Gastroesophageal sphincter (tissue), 4 donors: ENCODE measurements at regions not wholly inside any gene's neighbourhood (a gene's known extent, or its start where the extent isn't known, plus 50 kb on each side); places are given as distances from the start of the nearest gene placed in this dataset.

Source experiments
- ATAC-seq: fragments of 150-250 bp; one replicate; pipeline ENCODE4 v1.9.1; 2016; ENCODE audit warnings: mild to moderate bottlenecking, moderate library complexity
- H3K27ac ChIP-seq, 4 donors: fragments of 200-600 bp; sonication (generic) in 3 of 4; 1 replicate in 3 of 4; 2 replicates in 1 of 4; pipeline ENCODE4 v1.5.1; 2016 to 2019
- H3K27me3 ChIP-seq: fragments of 200-600 bp; sonication (generic); one replicate; pipeline ENCODE4 v1.5.1; 2019
- H3K36me3 ChIP-seq, 2 donors: fragments of 200-600 bp; sonication (generic); one replicate each; pipeline ENCODE4 v1.5.1; 2019; ENCODE audit warnings: control low read depth in 1 of 2
- H3K4me1 ChIP-seq, 3 donors: fragments of 200-600 bp; sonication (generic); 1 replicate in 2 of 3; 2 replicates in 1 of 3; pipeline ENCODE4 v1.5.1; 2016 to 2019; ENCODE audit warnings: control low read depth in 2 of 3
- H3K4me3 ChIP-seq, 2 donors: fragments of 200-600 bp; sonication (generic); one replicate each; pipeline ENCODE4 v1.5.1; 2019; ENCODE audit warnings: mild to moderate bottlenecking in 1 of 2, moderate library complexity in 1 of 2
- H3K9me3 ChIP-seq, 3 donors: fragments of 200-600 bp; sonication (generic); one replicate each; pipeline ENCODE4 v1.5.1; 2017 to 2019; ENCODE audit warnings: control low read depth in 2 of 3
- CTCF ChIP-seq, 4 experiments: fragments of 200-600 bp in 2 of 4; fragments of 450-650 bp in 2 of 4; sonication (generic) in 1 of 4; IDR thresholded peaks; one replicate each; pipeline ENCODE4 v1.5.1; 2017 to 2019; ENCODE audit warnings: antibody characterized with exemption in 4 of 4, mild to moderate bottlenecking in 2 of 4, moderate library complexity in 2 of 4
- EP300 ChIP-seq: sonication (generic); formaldehyde crosslinking; IDR thresholded peaks from one replicate; pipeline ENCODE4 v1.6.1; 2017; ENCODE audit warnings: antibody characterized with exemption, mild to moderate bottlenecking
- POLR2A ChIP-seq, 2 donors: fragments of 450-650 bp; IDR thresholded peaks; one replicate each; pipeline ENCODE4 v1.6.1; 2017; ENCODE audit warnings: antibody characterized with exemption in 2 of 2, mild to moderate bottlenecking in 2 of 2, moderate library complexity in 1 of 2
- POLR2AphosphoS5 ChIP-seq: sonication (generic); formaldehyde crosslinking; IDR thresholded peaks from one replicate; pipeline ENCODE4 v1.6.1; 2017; ENCODE audit warnings: antibody characterized with exemption
- WGBS, 2 donors: methylation state at CpG; one replicate each; pipeline ENCODE4 v1.1.5; 2018; ENCODE audit warnings: low coverage in 1 of 2; 5-methylcytosine and 5-hydroxymethylcytosine counted together

- TF ChIP-seq POLR2AphosphoS5 (no peak), CTCF (IDR thresholded peaks at IDR 0.05) (no peak), EP300 (no peak), POLR2A (IDR thresholded peaks at IDR 0.05) (no peak)
- H3K27ac ChIP-seq = peak overlapping the region in 2 of 4 donors; percentile 24 to 43
- H3K27me3 ChIP-seq = peaks cover 11% of the 10 kb centered on the region
- WGBS, 2 donors = 16 to 37% methylated on average over 3 to 4 of the region's 4 CpGs
- H3K9me3 ChIP-seq = peaks cover 0 to 22% (median 0%) of the 10 kb centered on the region in 3 donors
- no peak overlapping the region for H3K4me3 ChIP-seq
- H3K4me1 ChIP-seq = no peaks in the 10 kb centered on the region
- peak; percentile 67 for ATAC-seq
- H3K36me3 ChIP-seq = no peaks in the 10 kb centered on the region
Observed at GRCh38 chr5:2029206-2029605, 146.5 kb upstream of the IRX4 start.

- Histone ChIP-seq H3K4me3 (no peak overlapping the region), H3K27me3 (peaks cover 11% of the 10 kb centered on the region), H3K27ac (no peak overlapping the region), H3K9me3 (peaks cover 0 to 11% (median 0%) of the 10 kb centered on the region in 3 donors), H3K36me3 (no peaks in the 10 kb centered on the region), H3K4me1 (no peaks in the 10 kb centered on the region)
- TF ChIP-seq POLR2A (IDR thresholded peaks at IDR 0.05) = no peak
- TF ChIP-seq CTCF (IDR thresholded peaks at IDR 0.05) = no peak
- no peak for TF ChIP-seq EP300
- TF ChIP-seq POLR2AphosphoS5 = no peak
- ATAC-seq = no peak
- WGBS, 2 donors = 94 to 100% methylated on average over 2 of the region's 2 CpGs
Observed at GRCh38 chr5:2027790-2028189, 145.1 kb upstream of the IRX4 start.

GRCh38 chr5:2024986-2025721 lies 142.4 kb upstream of the IRX4 start:
- H3K36me3 ChIP-seq = no peaks in the 10 kb centered on the region
- TF ChIP-seq POLR2AphosphoS5 (no peak), POLR2A (IDR thresholded peaks at IDR 0.05) (no peak), EP300 (no peak), CTCF (IDR thresholded peaks at IDR 0.05) (no peak)
- peaks cover 10% of the 10 kb centered on the region for H3K27me3 ChIP-seq
- peaks cover 0 to 6% (median 0%) of the 10 kb centered on the region in 3 donors for H3K9me3 ChIP-seq
- no peaks in the 10 kb centered on the region for H3K4me1 ChIP-seq
- no peak overlapping the region for H3K27ac ChIP-seq
- 69 to 79% methylated on average over 12 to 13 of the region's 13 CpGs for WGBS, 2 donors
- no peak overlapping the region for H3K4me3 ChIP-seq
- ATAC-seq = no peak

GRCh38 chr5:2023196-2023595 lies 140.5 kb upstream of the IRX4 start:
- Histone ChIP-seq H3K27ac (no peak overlapping the region), H3K36me3 (no peaks in the 10 kb centered on the region), H3K9me3 (peaks cover 0 to 6% (median 0%) of the 10 kb centered on the region in 3 donors), H3K27me3 (peaks cover 10% of the 10 kb centered on the region), H3K4me3 (no peak overlapping the region), H3K4me1 (no peaks in the 10 kb centered on the region)
- ATAC-seq = no peak
- WGBS, 2 donors = 50 to 60% methylated on average over 2 of the region's 3 CpGs
- TF ChIP-seq POLR2AphosphoS5 (no peak), POLR2A (IDR thresholded peaks at IDR 0.05) (no peak)

- Histone ChIP-seq H3K4me1 (no peaks in the 10 kb centered on the region), H3K27me3 (peaks cover 10% of the 10 kb centered on the region), H3K27ac (no peak overlapping the region), H3K4me3 (no peak overlapping the region), H3K9me3 (peaks cover 0 to 6% (median 0%) of the 10 kb centered on the region in 3 donors), H3K36me3 (no peaks in the 10 kb centered on the region)
- TF ChIP-seq POLR2AphosphoS5 (no peak), POLR2A (IDR thresholded peaks at IDR 0.05) (no peak), EP300 (no peak), CTCF (IDR thresholded peaks at IDR 0.05) (no peak)
- 53 to 95% methylated on average over 2 to 5 of the region's 5 CpGs for WGBS, 2 donors
- no peak for ATAC-seq
Observed at GRCh38 chr5:2022436-2022835, 139.7 kb upstream of the IRX4 start.
